Glutamatergic neuron (in vitro differentiated cells): ENCODE measurements at regions not wholly inside any gene's neighbourhood (a gene's known extent, or its start where the extent isn't known, plus 50 kb on each side); places are given as distances from the start of the nearest gene placed in this dataset.

ENCODE experiments used
- DNase-seq: peaks from one replicate; pipeline ENCODE4 v3.0.0; 2022
- H3K27ac Mint-ChIP-seq: one replicate; pipeline ENCODE4 v1.8.0; 2020; ENCODE audit warnings: mild to moderate bottlenecking, mixed read lengths, inconsistent platforms; ENCODE audit not compliant: unreplicated experiment
- H3K27me3 Mint-ChIP-seq: one replicate; pipeline ENCODE4 v1.8.0; 2020; ENCODE audit warnings: mild to moderate bottlenecking, moderate library complexity, mixed read lengths, inconsistent platforms; ENCODE audit not compliant: unreplicated experiment
- H3K36me3 Mint-ChIP-seq: one replicate; pipeline ENCODE4 v1.8.0; 2020; ENCODE audit warnings: mild to moderate bottlenecking, mixed read lengths, inconsistent platforms; ENCODE audit not compliant: unreplicated experiment
- H3K4me1 Mint-ChIP-seq: one replicate; pipeline ENCODE4 v1.8.0; 2020; ENCODE audit warnings: mild to moderate bottlenecking, low read depth, mixed read lengths, inconsistent platforms; ENCODE audit not compliant: unreplicated experiment
- H3K4me3 Mint-ChIP-seq: one replicate; pipeline ENCODE4 v1.8.0; 2020; ENCODE audit warnings: mild to moderate bottlenecking, mixed read lengths, inconsistent platforms; ENCODE audit not compliant: unreplicated experiment
- H3K9me3 Mint-ChIP-seq: one replicate; pipeline ENCODE4 v1.8.0; 2020; ENCODE audit warnings: mild to moderate bottlenecking, moderate library complexity, mixed read lengths, inconsistent platforms; ENCODE audit not compliant: unreplicated experiment
- CTCF ChIP-seq: fragments of 200-600 bp; sonication (generic); IDR thresholded peaks from one replicate; pipeline ENCODE4 v1.5.0; 2021; ENCODE audit not compliant: partially characterized antibody, unreplicated experiment

- Mint-ChIP-seq H3K4me3 (no peak overlapping the region), H3K27me3 (peaks cover 2% of the 10 kb centered on the region), H3K27ac (no peak overlapping the region), H3K9me3 (no peaks in the 10 kb centered on the region), H3K36me3 (no peaks in the 10 kb centered on the region), H3K4me1 (no peaks in the 10 kb centered on the region)
- no peak for TF ChIP-seq CTCF
- no peak for DNase-seq
Observed at GRCh38 chr18:69109686-69110085, 291.0 kb upstream of the DOK6 start.

GRCh38 chr18:69120833-69121232 is 279.9 kb upstream of the DOK6 start:
- no peaks in the 10 kb centered on the region for H3K4me1 Mint-ChIP-seq
- no peak overlapping the region for H3K27ac Mint-ChIP-seq
- no peak for TF ChIP-seq CTCF
- H3K36me3 Mint-ChIP-seq, result no peaks in the 10 kb centered on the region
- H3K27me3 Mint-ChIP-seq, result no peaks in the 10 kb centered on the region
- no peaks in the 10 kb centered on the region for H3K9me3 Mint-ChIP-seq
- no peak overlapping the region for H3K4me3 Mint-ChIP-seq
- DNase-seq, result no peak

DNA sequence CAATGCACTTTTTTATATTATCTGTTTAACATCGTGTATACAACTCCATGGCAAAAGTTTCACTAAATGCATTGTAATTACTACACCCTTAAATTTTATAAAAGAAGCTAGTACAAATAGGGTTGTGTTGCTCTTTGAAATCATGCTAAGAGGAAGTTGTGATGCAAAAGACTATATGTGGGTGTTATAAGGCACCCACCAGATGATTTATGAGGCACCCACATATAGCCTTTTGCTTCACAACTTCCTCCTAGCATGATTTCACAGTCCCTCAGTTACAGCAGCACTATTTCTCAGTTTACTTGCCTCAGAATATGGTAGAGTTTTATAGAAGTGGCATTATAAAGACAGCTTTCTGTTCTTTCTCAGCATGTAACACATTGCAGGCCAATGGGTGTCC is 277.3 kb upstream of the DOK6 start:
- Mint-ChIP-seq H3K27me3 (no peaks in the 10 kb centered on the region), H3K9me3 (no peaks in the 10 kb centered on the region), H3K36me3 (no peaks in the 10 kb centered on the region), H3K4me3 (no peak overlapping the region), H3K27ac (no peak overlapping the region), H3K4me1 (peaks cover 6% of the 10 kb centered on the region)
- no peak for DNase-seq
- TF ChIP-seq CTCF, result no peak

DNA sequence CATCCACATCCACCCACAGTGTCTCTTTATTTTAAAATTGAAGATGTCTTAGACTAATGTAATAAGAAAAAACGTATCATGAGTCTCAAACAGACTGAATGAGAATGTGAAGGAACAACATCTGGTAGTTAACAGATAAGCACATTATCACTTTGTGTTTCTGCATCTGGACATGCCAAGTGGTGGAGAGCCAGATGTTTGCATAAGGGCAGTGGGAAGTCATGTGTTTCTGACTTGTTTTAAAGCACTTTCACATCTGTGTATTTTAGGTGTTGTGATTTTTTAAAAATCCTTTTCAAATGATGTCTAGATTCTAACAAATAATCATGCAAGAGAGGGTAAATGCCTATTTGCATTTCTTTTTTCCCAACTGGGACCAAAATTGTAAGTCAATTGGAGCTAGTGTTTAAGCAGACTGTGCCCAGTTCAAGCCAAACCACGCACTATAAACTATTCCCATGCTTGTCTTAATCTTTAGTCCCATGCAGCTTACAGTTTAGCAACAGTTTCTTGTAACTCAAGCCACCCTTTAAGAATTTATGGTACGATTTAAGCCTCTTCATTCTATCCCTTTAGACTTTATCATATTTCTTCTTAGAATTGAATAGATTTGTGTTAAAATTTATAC is 272.7 kb upstream of the DOK6 start:
- Mint-ChIP-seq H3K4me1 (peaks cover 6% of the 10 kb centered on the region), H3K36me3 (no peaks in the 10 kb centered on the region), H3K27ac (no peak overlapping the region), H3K4me3 (no peak overlapping the region), H3K9me3 (peaks cover 3% of the 10 kb centered on the region), H3K27me3 (no peaks in the 10 kb centered on the region)
- DNase-seq, result no peak
- TF ChIP-seq CTCF, result no peak

DNA sequence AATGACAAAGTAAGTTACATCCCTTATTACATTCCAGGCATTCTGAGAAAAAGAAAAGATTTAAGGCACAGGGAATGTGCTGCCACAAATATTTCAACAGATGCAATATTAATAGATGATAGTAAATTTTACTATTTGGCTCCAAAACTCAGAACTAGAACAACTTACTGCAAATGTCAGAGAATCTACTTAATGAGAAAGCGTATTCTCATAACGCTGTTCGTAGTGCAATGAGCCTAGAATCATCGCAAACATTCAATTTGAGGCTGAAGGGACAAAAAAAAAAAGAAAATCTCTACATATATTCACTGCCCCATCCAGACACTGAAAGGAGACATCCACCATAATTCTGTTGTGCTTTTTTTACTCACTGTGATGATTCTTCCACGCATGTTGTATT is 272.1 kb upstream of the DOK6 start:
- peaks cover 3% of the 10 kb centered on the region for H3K9me3 Mint-ChIP-seq
- H3K27me3 Mint-ChIP-seq, result no peaks in the 10 kb centered on the region
- no peak overlapping the region for H3K27ac Mint-ChIP-seq
- H3K4me1 Mint-ChIP-seq, result peaks cover 6% of the 10 kb centered on the region
- H3K36me3 Mint-ChIP-seq, result peaks cover 4% of the 10 kb centered on the region
- no peak overlapping the region for H3K4me3 Mint-ChIP-seq
- no peak for TF ChIP-seq CTCF
- no peak for DNase-seq
